ENCODE measurements at regions not wholly inside any gene's neighbourhood (a gene's known extent, or its start where the extent isn't known, plus 50 kb on each side); places are given as distances from the start of the nearest gene placed in this dataset.

- CTCF ChIA-PET = no interaction called here
- no peaks in the 10 kb centered on the region for H3K9me3 Mint-ChIP-seq
- H3K36me3 ChIP-seq (ENCODE audit: control insufficient read depth in 2 of 2, extremely low read depth in 1 of 2, insufficient read depth in 1 of 2, low read length in 1 of 2) = no peaks in the 10 kb centered on the region
- H3K4me3 ChIP-seq (ENCODE audit: control insufficient read depth in 1 of 2, extremely low read depth in 1 of 2, low read length in 1 of 2) = no peak overlapping the region
- no peak overlapping the region for H3K27ac ChIP-seq (ENCODE audit: low read length)
- DNase-seq (peak in 1 of 35 experiments; percentile 1), ATAC-seq (replicated peaks in 1 of 4) (no peak)
- no peaks in the 10 kb centered on the region for H3K9me3 ChIP-seq
- peaks cover 3 to 9% of the 10 kb centered on the region in 2 donors for H3K27me3 Mint-ChIP-seq
- no CpG with 5 or more reads among the region's 5 CpGs for WGBS (ENCODE audit: insufficient coverage)
- POLR2A ChIA-PET = no interaction called here
- H3K27me3 ChIP-seq (replicated peaks in 1 of 2; ENCODE audit: control insufficient read depth in 2 of 2, extremely low read depth in 1 of 2, insufficient read depth in 2 of 2, low read length in 1 of 2) = peaks cover 0 to 3% of the 10 kb centered on the region in 2 experiments
- H3K4me1 Mint-ChIP-seq = no peaks in the 10 kb centered on the region
- no peaks in the 10 kb centered on the region for H3K4me1 ChIP-seq (ENCODE audit: control insufficient read depth in 1 of 2, extremely low read depth in 1 of 2, insufficient read depth in 2 of 2, low read length in 2 of 2)
- H3K36me3 Mint-ChIP-seq = no peaks in the 10 kb centered on the region
- no peak overlapping the region for H3K27ac Mint-ChIP-seq
- no peak overlapping the region for H3K4me3 Mint-ChIP-seq
Observed at GRCh38 chr4:54496412-54496811, 161.3 kb upstream of the KIT start.

DNA sequence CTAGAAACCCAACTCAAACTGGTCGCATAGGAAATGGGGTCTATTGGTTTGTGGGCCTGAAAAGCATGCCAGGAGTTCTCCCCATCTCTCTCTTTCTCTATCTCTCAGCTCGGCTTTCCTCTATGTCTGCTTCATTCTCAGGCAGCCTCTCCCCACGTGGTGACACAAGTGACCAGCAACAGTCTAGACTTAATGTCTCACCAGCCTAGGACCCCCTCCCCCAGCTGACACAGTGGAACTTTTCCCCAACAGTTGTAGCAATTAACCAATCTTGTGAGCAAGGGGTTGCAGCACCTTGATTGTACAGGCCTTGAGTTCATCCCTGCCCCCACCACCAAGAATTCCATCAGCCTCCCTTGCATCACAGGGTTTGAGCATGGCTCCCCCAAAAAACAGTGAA is 159.8 kb upstream of the KIT start:
- Mint-ChIP-seq H3K36me3 (no peaks in the 10 kb centered on the region), H3K4me1 (no peaks in the 10 kb centered on the region), H3K27me3 (peaks cover 3 to 9% of the 10 kb centered on the region in 2 donors), H3K9me3 (no peaks in the 10 kb centered on the region), H3K27ac (no peak overlapping the region), H3K4me3 (no peak overlapping the region)
- H3K27me3 ChIP-seq (replicated peaks in 1 of 2; ENCODE audit: control insufficient read depth in 2 of 2, extremely low read depth in 1 of 2, insufficient read depth in 2 of 2, low read length in 1 of 2) = peaks cover 0 to 3% of the 10 kb centered on the region in 2 experiments
- ChIA-PET CTCF (no interaction called here), POLR2A (no interaction called here)
- H3K27ac ChIP-seq (ENCODE audit: low read length) = no peak overlapping the region
- H3K36me3 ChIP-seq (ENCODE audit: control insufficient read depth in 2 of 2, extremely low read depth in 1 of 2, insufficient read depth in 1 of 2, low read length in 1 of 2) = no peaks in the 10 kb centered on the region
- H3K4me3 ChIP-seq (ENCODE audit: control insufficient read depth in 1 of 2, extremely low read depth in 1 of 2, low read length in 1 of 2) = no peak overlapping the region
- DNase-seq (no peak), ATAC-seq (replicated peaks in 1 of 4) (no peak)
- H3K9me3 ChIP-seq = no peaks in the 10 kb centered on the region
- H3K4me1 ChIP-seq (ENCODE audit: control insufficient read depth in 1 of 2, extremely low read depth in 1 of 2, insufficient read depth in 2 of 2, low read length in 2 of 2) = no peaks in the 10 kb centered on the region
- WGBS (ENCODE audit: insufficient coverage) = 23% methylated on average over 2 of the region's 3 CpGs

DNA sequence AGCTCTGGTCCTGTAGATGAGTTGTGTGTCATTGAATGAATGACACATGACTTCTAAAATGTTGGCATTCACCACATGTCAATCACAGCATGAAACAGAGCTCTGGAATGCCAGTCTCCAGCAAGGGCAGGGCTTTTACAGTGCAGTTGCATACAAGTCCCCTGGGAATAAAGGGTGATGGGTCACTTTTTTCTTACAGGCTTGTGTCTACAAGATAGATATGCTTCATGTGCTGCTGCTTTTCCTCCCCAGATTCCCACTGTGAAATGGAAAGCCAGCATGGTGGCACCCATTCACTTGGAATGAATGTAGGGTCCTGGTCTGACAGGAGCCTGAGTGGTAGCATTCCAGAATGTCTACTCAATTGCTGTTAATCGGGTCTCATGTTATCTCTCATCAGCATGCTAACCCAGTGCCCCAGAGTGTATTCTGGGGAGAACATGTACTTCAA is 159.1 kb upstream of the KIT start:
- Histone ChIP-seq H3K36me3 (ENCODE audit: control insufficient read depth in 2 of 2, extremely low read depth in 1 of 2, insufficient read depth in 1 of 2, low read length in 1 of 2) (no peaks in the 10 kb centered on the region), H3K27ac (ENCODE audit: low read length) (no peak overlapping the region), H3K27me3 (replicated peaks in 1 of 2; ENCODE audit: control insufficient read depth in 2 of 2, extremely low read depth in 1 of 2, insufficient read depth in 2 of 2, low read length in 1 of 2) (peaks cover 0 to 3% of the 10 kb centered on the region in 2 experiments), H3K9me3 (no peaks in the 10 kb centered on the region), H3K4me1 (ENCODE audit: control insufficient read depth in 1 of 2, extremely low read depth in 1 of 2, insufficient read depth in 2 of 2, low read length in 2 of 2) (no peaks in the 10 kb centered on the region), H3K4me3 (ENCODE audit: control insufficient read depth in 1 of 2, extremely low read depth in 1 of 2, low read length in 1 of 2) (no peak overlapping the region)
- Mint-ChIP-seq H3K9me3 (no peaks in the 10 kb centered on the region), H3K4me3 (no peak overlapping the region), H3K27me3 (peaks cover 3 to 9% of the 10 kb centered on the region in 2 donors), H3K4me1 (no peaks in the 10 kb centered on the region), H3K36me3 (no peaks in the 10 kb centered on the region), H3K27ac (no peak overlapping the region)
- no CpG with 5 or more reads among the region's 1 CpG for WGBS (ENCODE audit: insufficient coverage)
- no peak for DNase-seq
- ATAC-seq (replicated peaks in 1 of 4) = no peak
- POLR2A ChIA-PET = no interaction called here
- CTCF ChIA-PET = no interaction called here

GRCh38 chr4:54499308-54500074 is 158.3 kb upstream of the KIT start:
- DNase-seq = no peak
- Histone ChIP-seq H3K36me3 (ENCODE audit: control insufficient read depth in 2 of 2, extremely low read depth in 1 of 2, insufficient read depth in 1 of 2, low read length in 1 of 2) (no peaks in the 10 kb centered on the region), H3K27me3 (replicated peaks in 1 of 2; ENCODE audit: control insufficient read depth in 2 of 2, extremely low read depth in 1 of 2, insufficient read depth in 2 of 2, low read length in 1 of 2) (peaks cover 0 to 3% of the 10 kb centered on the region in 2 experiments), H3K4me1 (ENCODE audit: control insufficient read depth in 1 of 2, extremely low read depth in 1 of 2, insufficient read depth in 2 of 2, low read length in 2 of 2) (no peaks in the 10 kb centered on the region), H3K4me3 (ENCODE audit: control insufficient read depth in 1 of 2, extremely low read depth in 1 of 2, low read length in 1 of 2) (no peak overlapping the region), H3K27ac (ENCODE audit: low read length) (no peak overlapping the region), H3K9me3 (no peaks in the 10 kb centered on the region)
- POLR2A ChIA-PET = no interaction called here
- H3K4me3 Mint-ChIP-seq = no peak overlapping the region
- H3K4me1 Mint-ChIP-seq = no peaks in the 10 kb centered on the region
- no peak for ATAC-seq (replicated peaks in 1 of 4)
- H3K9me3 Mint-ChIP-seq = no peaks in the 10 kb centered on the region
- no peak overlapping the region for H3K27ac Mint-ChIP-seq
- WGBS (ENCODE audit: insufficient coverage) = 57% methylated on average over 2 of the region's 7 CpGs
- H3K27me3 Mint-ChIP-seq = peaks cover 3 to 9% of the 10 kb centered on the region in 2 donors
- no peaks in the 10 kb centered on the region for H3K36me3 Mint-ChIP-seq
- CTCF ChIA-PET = no interaction called here

DNA sequence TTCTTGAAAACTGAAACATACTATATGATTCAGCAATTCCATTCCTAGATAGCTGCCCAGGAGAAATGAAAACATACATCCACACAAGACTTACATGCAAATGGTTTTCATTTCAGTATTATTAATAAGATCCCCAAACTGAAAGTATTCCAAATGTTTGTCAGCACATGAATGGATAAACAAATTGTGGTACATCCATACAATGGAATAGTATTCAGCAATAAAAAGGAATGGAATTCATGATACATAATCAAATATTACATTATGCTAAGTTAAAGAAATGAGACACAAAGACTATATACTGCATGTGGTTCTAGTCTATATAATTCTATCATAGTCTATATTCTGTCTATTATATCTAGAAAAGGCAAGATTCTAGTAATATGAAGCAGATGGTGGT is 152.4 kb upstream of the KIT start:
- H3K36me3 Mint-ChIP-seq = no peaks in the 10 kb centered on the region
- H3K9me3 Mint-ChIP-seq = peaks cover 4 to 10% (median 9%) of the 10 kb centered on the region in 3 donors
- no peak overlapping the region for H3K4me3 Mint-ChIP-seq
- H3K27me3 Mint-ChIP-seq = peaks cover 0 to 4% of the 10 kb centered on the region in 2 donors
- H3K9me3 ChIP-seq = no peaks in the 10 kb centered on the region
- ChIA-PET CTCF (no interaction called here), POLR2A (no interaction called here)
- H3K36me3 ChIP-seq (ENCODE audit: control insufficient read depth in 2 of 2, extremely low read depth in 1 of 2, insufficient read depth in 1 of 2, low read length in 1 of 2) = no peaks in the 10 kb centered on the region
- H3K4me1 Mint-ChIP-seq = no peaks in the 10 kb centered on the region
- no peaks in the 10 kb centered on the region for H3K4me1 ChIP-seq (ENCODE audit: control insufficient read depth in 1 of 2, extremely low read depth in 1 of 2, insufficient read depth in 2 of 2, low read length in 2 of 2)
- no peak for DNase-seq
- H3K27me3 ChIP-seq (replicated peaks in 1 of 2; ENCODE audit: control insufficient read depth in 2 of 2, extremely low read depth in 1 of 2, insufficient read depth in 2 of 2, low read length in 1 of 2) = no peaks in the 10 kb centered on the region
- no peak overlapping the region for H3K4me3 ChIP-seq (ENCODE audit: control insufficient read depth in 1 of 2, extremely low read depth in 1 of 2, low read length in 1 of 2)
- no peak overlapping the region for H3K27ac Mint-ChIP-seq
- no peak for ATAC-seq (replicated peaks in 1 of 4)
- no peak overlapping the region for H3K27ac ChIP-seq (ENCODE audit: low read length)

DNA sequence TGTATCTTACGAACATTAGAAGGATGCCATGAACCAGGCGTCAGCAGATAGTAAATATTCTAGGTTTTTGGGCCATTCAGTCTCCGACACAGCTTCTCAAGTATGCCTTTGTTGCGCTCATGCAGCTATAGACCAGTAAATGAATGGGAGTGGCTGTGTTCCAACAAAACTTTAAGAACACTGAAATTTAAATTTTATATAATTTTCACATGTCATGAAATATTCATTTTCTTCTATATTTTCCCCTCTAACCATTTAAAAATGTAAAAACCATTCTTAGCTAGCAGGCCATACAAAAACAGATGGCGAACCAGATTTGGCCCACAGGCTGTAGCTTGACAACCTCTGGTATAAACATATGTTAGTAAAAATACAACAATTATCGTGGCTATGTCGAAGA is 151.8 kb upstream of the KIT start:
- Histone ChIP-seq H3K27me3 (replicated peaks in 1 of 2; ENCODE audit: control insufficient read depth in 2 of 2, extremely low read depth in 1 of 2, insufficient read depth in 2 of 2, low read length in 1 of 2) (no peaks in the 10 kb centered on the region), H3K36me3 (ENCODE audit: control insufficient read depth in 2 of 2, extremely low read depth in 1 of 2, insufficient read depth in 1 of 2, low read length in 1 of 2) (no peaks in the 10 kb centered on the region), H3K9me3 (no peaks in the 10 kb centered on the region), H3K4me1 (ENCODE audit: control insufficient read depth in 1 of 2, extremely low read depth in 1 of 2, insufficient read depth in 2 of 2, low read length in 2 of 2) (no peaks in the 10 kb centered on the region), H3K4me3 (ENCODE audit: control insufficient read depth in 1 of 2, extremely low read depth in 1 of 2, low read length in 1 of 2) (no peak overlapping the region), H3K27ac (ENCODE audit: low read length) (no peak overlapping the region)
- ATAC-seq (replicated peaks in 1 of 4) = no peak
- H3K9me3 Mint-ChIP-seq = peaks cover 4 to 10% (median 9%) of the 10 kb centered on the region in 3 donors
- POLR2A ChIA-PET = no interaction called here
- no peaks in the 10 kb centered on the region for H3K4me1 Mint-ChIP-seq
- CTCF ChIA-PET = interaction anchor here in 1 of 2 donors (0.5 to 0.7 kb wide), 2 partner anchors 80 to 237 kb away, joined by 3 read pairs; no protein-coding TSS in a partner anchor
- no peak overlapping the region for H3K4me3 Mint-ChIP-seq
- H3K27me3 Mint-ChIP-seq = peaks cover 0 to 4% of the 10 kb centered on the region in 2 donors
- H3K27ac Mint-ChIP-seq = no peak overlapping the region
- no peak for DNase-seq
- WGBS (ENCODE audit: insufficient coverage) = no CpG with 5 or more reads among the region's 7 CpGs
- no peaks in the 10 kb centered on the region for H3K36me3 Mint-ChIP-seq
